Effector memory CD8-positive, alpha-beta T cell (primary cell): ENCODE measurements at regions not wholly inside any gene's neighbourhood (a gene's known extent, or its start where the extent isn't known, plus 50 kb on each side); places are given as distances from the start of the nearest gene placed in this dataset.
"Not testable (repeated sequence)": the region's sequence is repeated elsewhere in the genome, so short reads cannot be mapped to it uniquely, and the experiment has no call there.

Experiments used
- ATAC-seq: fragments of 150-1000 bp; cut with Tn5 transposase; replicated peaks from 2 replicates; pipeline ENCODE4 v1.10.0; 2021; ENCODE audit warnings: mild to moderate bottlenecking, moderate library complexity
- DNase-seq, 3 experiments: peaks; one replicate each; pipeline ENCODE4 v3.0.0; 2021
- H3K27ac Mint-ChIP-seq, 2 donors: one replicate each; pipeline ENCODE4 v1.8.0; 2022; ENCODE audit warnings: mild to moderate bottlenecking in 2 of 2, mixed read lengths in 2 of 2, moderate library complexity in 2 of 2
- H3K27me3 Mint-ChIP-seq, 2 donors: one replicate each; pipeline ENCODE4 v1.8.0; 2022; ENCODE audit warnings: mixed read lengths in 2 of 2
- H3K36me3 Mint-ChIP-seq: one replicate; pipeline ENCODE4 v1.8.0; 2022; ENCODE audit warnings: mild to moderate bottlenecking, moderate library complexity, mixed read lengths; ENCODE audit not compliant: insufficient read depth
- H3K4me1 Mint-ChIP-seq, 2 donors: one replicate each; pipeline ENCODE4 v1.8.0; 2022; ENCODE audit warnings: low read depth in 2 of 2, mixed read lengths in 2 of 2
- H3K4me3 Mint-ChIP-seq, 2 donors: one replicate each; pipeline ENCODE4 v1.8.0; 2022; ENCODE audit warnings: mild to moderate bottlenecking in 2 of 2, mixed read lengths in 2 of 2, moderate library complexity in 2 of 2
- H3K9me3 Mint-ChIP-seq, 2 donors: one replicate each; pipeline ENCODE4 v1.8.0; 2022; ENCODE audit warnings: mixed read lengths in 2 of 2

DNA sequence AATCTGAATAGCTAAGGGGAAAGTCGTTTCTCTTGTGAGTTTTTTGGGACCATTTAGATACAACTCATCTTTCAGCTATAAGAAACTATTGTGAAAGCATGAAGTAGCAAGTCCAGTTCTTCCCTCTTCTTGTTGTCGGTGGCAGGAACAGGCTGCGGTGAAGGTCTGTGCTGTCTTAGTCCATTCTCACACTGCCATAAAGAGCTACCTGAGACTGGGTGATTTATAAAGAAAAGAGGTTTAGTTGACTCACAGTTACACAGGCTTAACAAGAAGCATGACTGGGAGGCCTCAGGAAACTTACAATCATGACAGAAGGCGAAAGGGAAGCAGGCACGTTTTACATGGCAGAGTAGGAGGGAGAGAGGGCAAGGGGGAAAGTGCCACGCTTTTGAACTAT, 261.8 kb downstream of the GATA3 start:
- no peak overlapping the region for H3K4me3 Mint-ChIP-seq
- no peaks in the 10 kb centered on the region for H3K9me3 Mint-ChIP-seq
- H3K27ac Mint-ChIP-seq = no peak overlapping the region
- peaks cover 0 to 13% of the 10 kb centered on the region in 2 donors for H3K27me3 Mint-ChIP-seq
- peaks cover 0 to 5% of the 10 kb centered on the region in 2 donors for H3K4me1 Mint-ChIP-seq
- ATAC-seq = no peak
- DNase-seq = no peak
- no peaks in the 10 kb centered on the region for H3K36me3 Mint-ChIP-seq

DNA sequence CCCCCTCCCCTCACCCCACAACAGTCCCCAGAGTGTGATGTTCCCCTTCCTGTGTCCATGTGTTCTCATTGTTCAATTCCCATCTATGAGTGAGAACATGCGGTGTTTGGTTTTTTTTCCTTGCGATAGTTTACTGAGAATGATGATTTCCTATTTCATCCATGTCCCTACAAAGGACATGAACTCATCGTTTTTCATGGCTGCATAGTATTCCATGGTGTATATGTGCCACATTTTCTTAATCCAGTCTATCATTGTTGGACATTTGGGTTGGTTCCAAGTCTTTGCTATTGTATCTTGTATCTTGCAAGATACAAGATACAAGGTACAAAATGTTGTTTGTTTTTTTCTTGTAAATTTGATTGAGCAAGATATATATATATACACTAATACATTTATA, 263.9 kb downstream of the GATA3 start:
- not testable (repeated sequence) for H3K9me3 Mint-ChIP-seq, DNase-seq, ATAC-seq, H3K36me3 Mint-ChIP-seq, H3K4me3 Mint-ChIP-seq, H3K27me3 Mint-ChIP-seq, H3K4me1 Mint-ChIP-seq, H3K27ac Mint-ChIP-seq

DNA sequence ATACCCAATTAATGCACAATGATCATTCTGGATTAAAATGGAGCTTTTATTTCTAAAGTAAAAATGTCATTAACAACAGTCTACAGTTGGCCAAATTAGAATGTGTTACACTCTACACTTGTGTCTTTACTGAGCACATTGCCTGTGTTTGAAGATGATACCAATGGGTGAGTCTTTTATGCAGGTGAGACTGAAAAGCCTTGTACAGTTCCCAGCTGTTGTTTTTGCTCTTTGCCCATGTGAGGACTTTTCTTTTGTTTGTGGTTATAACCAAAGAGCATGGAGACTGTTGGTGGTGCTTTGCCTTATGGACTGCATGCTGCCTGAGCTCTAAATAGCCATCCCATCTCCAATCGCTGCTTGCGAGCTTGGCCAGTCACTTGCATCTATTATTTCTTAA, 264.5 kb downstream of the GATA3 start:
- H3K27me3 Mint-ChIP-seq = peaks cover 5 to 10% of the 10 kb centered on the region in 2 donors
- H3K36me3 Mint-ChIP-seq = no peaks in the 10 kb centered on the region
- no peak overlapping the region for H3K27ac Mint-ChIP-seq
- no peak for ATAC-seq
- no peak overlapping the region for H3K4me3 Mint-ChIP-seq
- no peaks in the 10 kb centered on the region for H3K9me3 Mint-ChIP-seq
- H3K4me1 Mint-ChIP-seq = peaks cover 0 to 5% of the 10 kb centered on the region in 2 donors
- DNase-seq = no peak

DNA sequence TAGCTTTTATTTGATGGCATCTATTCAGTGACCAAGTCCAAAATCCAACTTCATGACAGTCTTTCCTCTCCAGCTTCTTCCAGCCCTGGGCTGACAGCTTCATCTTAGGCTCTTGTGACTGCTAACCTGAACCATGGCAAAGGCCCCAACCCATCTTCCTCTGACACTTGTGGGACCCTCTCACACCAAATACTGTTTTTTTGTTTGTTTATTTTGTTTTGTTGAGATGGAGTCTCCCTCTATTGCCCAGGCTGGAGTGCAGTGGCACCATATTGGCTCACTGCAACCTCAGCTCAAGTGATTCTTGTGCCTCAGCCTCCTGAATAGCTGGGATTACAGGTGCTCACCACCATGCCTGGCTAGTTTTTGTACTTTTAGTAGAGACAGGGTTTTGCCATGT, 265.2 kb downstream of the GATA3 start:
- peaks cover 5 to 10% of the 10 kb centered on the region in 2 donors for H3K27me3 Mint-ChIP-seq
- DNase-seq (no peak), ATAC-seq (no peak)
- H3K27ac Mint-ChIP-seq = no peak overlapping the region
- H3K36me3 Mint-ChIP-seq = no peaks in the 10 kb centered on the region
- H3K4me3 Mint-ChIP-seq = no peak overlapping the region
- peaks cover 0 to 5% of the 10 kb centered on the region in 2 donors for H3K4me1 Mint-ChIP-seq
- no peaks in the 10 kb centered on the region for H3K9me3 Mint-ChIP-seq

DNA sequence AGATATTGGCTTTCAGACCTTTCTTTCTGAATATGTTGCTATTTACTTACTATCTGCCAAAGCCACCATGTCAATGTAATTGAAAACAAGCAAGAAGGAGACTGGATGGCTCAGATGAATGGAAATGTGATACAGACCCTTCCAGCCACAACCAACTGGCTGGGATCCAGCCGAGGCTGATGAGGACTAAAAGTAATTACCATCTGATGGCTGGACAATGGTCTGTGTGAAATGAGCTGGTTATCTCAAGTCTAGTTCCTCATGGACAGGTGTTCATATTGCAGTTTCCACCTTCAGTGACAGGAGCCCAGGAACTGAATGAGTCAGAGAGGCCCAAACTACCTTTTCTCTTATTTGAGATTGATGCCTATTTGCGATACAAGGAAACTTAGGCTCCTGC, 267.5 kb downstream of the GATA3 start:
- no peak for DNase-seq
- no peak for ATAC-seq
- Mint-ChIP-seq H3K27me3 (peaks cover 5 to 10% of the 10 kb centered on the region in 2 donors), H3K9me3 (no peaks in the 10 kb centered on the region), H3K4me3 (no peak overlapping the region), H3K27ac (no peak overlapping the region), H3K4me1 (peaks cover 0 to 5% of the 10 kb centered on the region in 2 donors), H3K36me3 (no peaks in the 10 kb centered on the region)

DNA sequence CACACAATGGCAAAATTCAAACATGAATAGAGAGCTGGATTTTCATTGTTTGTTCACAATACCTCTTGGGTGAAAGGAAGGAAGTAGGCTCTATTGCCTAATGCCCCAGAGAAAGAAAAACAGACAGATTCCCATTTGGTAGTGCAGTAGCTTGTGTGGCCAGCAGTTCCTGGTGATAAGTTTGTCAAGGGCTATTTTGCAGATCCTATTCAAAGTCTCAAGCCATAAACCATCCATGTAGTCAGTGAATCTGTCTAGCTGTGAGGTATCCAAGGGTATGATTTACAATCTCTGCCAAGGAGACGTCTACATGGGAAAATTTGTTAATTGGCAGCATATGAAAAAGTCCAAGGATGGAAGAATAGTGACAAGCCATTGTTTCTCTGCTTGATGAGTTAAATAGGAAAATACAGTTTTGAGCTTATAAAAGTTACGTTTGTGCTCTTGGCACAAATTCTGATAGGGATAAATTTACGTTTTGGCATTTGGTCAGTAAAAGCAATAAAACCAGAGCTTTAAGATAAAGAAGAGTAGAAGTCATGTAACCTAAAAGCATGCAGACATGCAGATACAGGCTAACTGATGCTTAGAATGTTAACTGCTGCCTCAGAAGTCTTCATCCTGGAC, 269.1 kb downstream of the GATA3 start:
- ATAC-seq = no peak
- peaks cover 0 to 5% of the 10 kb centered on the region in 2 donors for H3K4me1 Mint-ChIP-seq
- no peak for DNase-seq
- H3K4me3 Mint-ChIP-seq = no peak overlapping the region
- no peaks in the 10 kb centered on the region for H3K9me3 Mint-ChIP-seq
- H3K27me3 Mint-ChIP-seq = peaks cover 5 to 10% of the 10 kb centered on the region in 2 donors
- no peaks in the 10 kb centered on the region for H3K36me3 Mint-ChIP-seq
- no peak overlapping the region for H3K27ac Mint-ChIP-seq

DNA sequence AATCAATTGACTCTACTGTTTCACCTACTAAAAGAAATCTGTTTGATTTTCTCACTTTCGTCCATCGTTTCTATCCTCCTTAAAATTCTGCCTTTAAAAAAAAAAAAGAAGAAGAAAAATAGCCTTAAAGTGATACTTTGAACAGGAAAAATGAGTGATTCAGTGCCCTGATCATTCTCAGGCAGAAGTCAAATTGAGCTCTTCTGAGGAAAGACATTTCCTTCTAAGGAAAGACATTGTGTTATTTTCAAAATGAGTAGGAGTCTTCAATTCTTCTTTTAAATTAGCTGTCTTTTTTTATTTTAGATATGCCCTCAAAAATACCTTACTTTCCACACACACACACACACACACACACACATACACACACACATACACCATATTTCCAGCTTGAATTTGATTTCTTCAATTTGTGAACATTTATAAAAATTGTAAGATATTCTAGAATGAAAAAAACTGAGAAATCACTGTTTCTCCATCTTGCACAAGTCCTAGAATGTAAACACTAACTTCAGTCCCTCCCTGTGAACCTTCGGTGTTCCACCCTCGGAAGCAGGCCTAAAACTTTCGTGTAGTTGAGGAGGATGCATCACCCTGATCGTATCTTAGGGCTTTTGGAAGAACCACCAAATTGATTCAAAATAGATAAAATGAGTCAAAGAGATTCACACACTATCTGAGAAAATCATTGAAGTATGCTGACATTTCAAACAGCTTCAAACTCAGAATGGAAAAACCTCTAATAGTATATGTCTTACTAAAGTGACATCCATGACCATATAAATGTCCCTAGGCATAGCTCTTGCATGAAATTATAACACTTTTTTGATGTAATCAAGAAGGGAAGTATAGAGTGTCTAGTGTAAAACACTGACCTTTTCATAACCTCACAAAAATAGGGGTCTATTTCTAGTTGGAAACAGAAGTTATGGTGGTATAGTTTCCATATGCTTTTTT, 270.8 kb downstream of the GATA3 start:
- no peak for DNase-seq

DNA sequence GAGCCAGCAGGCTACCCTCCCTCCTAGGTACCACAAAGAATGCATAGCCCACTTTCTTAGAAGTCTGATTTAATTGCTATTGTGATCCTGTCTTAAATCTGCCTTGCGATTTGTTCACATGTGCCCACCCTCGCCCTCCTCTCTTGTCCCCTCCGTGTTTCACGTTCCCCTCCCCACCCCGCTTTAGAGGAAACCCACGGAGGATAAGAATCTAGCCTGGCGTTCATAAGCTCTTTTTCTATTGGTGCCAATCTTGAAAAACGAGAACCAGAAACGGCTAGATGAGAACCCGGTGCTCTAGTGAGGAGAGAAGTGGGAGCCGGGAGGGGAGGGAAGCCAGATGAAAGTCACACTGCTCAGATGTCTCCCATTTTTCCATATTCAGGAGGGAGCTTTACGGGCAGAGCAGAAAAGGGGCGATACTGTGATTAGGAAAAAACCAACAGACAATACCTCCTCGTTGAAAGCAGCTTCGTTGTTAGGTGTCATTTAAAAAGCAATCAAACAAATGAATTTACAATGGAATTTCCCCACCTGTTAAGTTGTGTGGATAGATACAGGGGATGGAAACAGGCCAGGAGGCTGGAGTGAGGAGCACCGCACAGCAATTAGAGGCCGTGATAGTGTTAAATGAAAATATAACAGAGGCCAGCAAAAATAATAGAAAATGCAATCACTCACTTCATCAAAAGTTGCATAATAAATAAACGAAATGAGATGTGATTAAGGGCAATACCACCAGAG, 272.1 kb downstream of the GATA3 start:
- H3K4me3 Mint-ChIP-seq = no peak overlapping the region
- peaks cover 10 to 15% of the 10 kb centered on the region in 2 donors for H3K4me1 Mint-ChIP-seq
- ATAC-seq (no peak), DNase-seq (no peak)
- no peak overlapping the region for H3K27ac Mint-ChIP-seq
- H3K27me3 Mint-ChIP-seq = peaks cover 5 to 10% of the 10 kb centered on the region in 2 donors
- no peaks in the 10 kb centered on the region for H3K9me3 Mint-ChIP-seq
- H3K36me3 Mint-ChIP-seq = peaks cover 8% of the 10 kb centered on the region

More for the DNA sequence above, 270.8 kb downstream of the GATA3 start:
- H3K36me3 Mint-ChIP-seq = no peaks in the 10 kb centered on the region
- H3K4me1 Mint-ChIP-seq = peaks cover 4% of the 10 kb centered on the region in 2 donors
- H3K4me3 Mint-ChIP-seq = no peak overlapping the region
- H3K27me3 Mint-ChIP-seq = peaks cover 5 to 10% of the 10 kb centered on the region in 2 donors
- H3K27ac Mint-ChIP-seq = no peak overlapping the region
- H3K9me3 Mint-ChIP-seq = no peaks in the 10 kb centered on the region
- ATAC-seq = no peak

DNA sequence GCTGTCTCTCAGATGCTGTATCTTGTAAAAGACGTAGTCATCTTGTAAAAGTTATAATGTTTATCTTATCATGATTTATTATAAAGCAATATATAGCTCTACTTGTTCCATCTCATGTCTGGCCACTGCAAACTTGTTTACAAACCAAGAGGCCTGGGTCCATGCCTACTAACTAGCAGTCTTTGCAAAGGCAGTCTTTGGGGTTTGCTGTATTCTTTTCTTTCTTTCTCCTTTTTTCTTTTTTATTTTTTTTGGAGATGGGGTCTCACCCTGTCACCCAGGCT, 272.6 kb downstream of the GATA3 start:
- Mint-ChIP-seq H3K4me1 (peaks cover 10 to 19% of the 10 kb centered on the region in 2 donors), H3K27ac (peak overlapping the region in 1 of 2 donors; percentile 28), H3K27me3 (peaks cover 5 to 10% of the 10 kb centered on the region in 2 donors), H3K9me3 (no peaks in the 10 kb centered on the region), H3K4me3 (no peak overlapping the region), H3K36me3 (peaks cover 13% of the 10 kb centered on the region)
- no peak for DNase-seq
- no peak for ATAC-seq

DNA sequence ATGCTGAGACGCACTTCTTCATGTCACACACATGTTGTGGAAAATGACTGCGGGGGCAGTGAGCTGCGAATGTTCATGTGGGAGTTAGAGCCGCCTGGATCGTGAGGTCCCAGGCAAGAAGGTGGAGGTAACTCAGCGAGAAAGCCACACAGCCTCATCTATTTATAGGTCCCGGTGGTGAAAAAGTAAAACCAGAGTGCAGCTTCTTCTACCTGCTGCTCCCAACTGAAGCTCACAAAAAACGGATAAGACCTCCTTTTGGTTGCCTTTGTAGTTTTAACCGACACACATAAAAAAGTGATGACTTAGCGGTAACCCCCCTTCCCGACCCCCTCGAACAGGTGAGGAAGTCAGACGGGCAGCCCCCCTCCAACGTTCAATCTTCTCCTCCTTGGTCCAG, 276.9 kb downstream of the GATA3 start:
- peak; percentile 22 to 39 (median 26) for DNase-seq
- peak overlapping the region; percentile 59 to 81 for H3K4me3 Mint-ChIP-seq
- H3K36me3 Mint-ChIP-seq = peaks cover 23% of the 10 kb centered on the region
- ATAC-seq = peak; percentile 5
- H3K27ac Mint-ChIP-seq = peak overlapping the region; percentile 97
- no peaks in the 10 kb centered on the region for H3K9me3 Mint-ChIP-seq
- no peaks in the 10 kb centered on the region for H3K27me3 Mint-ChIP-seq
- H3K4me1 Mint-ChIP-seq = peaks cover 22 to 39% of the 10 kb centered on the region in 2 donors

DNA sequence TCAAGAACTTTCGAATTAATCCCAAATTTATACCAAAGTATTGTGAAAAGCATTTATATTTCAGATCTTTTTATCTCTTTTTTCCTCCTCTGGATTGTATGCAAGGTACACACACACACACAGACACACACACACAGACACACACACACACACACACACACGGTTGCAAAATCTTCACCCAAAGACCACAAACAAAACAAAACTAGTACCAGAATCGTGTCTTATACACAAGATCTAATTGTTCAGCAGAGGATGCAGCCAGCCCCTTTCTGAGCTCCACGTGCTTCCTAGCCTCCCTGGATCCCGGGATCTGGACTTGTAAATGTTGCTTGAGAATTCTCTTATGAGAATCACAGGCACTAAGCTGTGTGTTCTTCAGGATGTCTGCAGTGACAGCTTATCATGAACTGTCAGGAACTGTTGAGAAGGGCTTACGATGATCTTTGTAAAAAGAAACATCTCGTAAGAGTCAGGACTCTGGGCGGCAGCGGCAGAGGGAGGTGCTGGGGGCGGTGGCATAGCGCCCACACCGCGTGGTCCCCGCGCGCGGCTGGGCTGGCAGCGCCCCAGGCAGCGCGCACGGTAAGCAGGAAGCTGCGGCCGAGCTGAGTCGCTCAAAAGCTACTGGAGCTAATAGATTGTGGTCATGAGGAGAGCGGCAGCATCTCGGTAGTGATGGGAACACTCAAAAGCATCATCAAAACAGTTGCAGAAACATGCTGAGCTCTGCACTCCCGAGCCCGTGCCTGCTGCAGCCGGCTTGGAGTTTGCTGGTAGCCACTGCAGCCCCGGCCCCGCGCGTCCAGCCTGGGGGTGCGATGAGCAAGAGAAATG, 277.6 kb downstream of the GATA3 start:
- H3K27ac Mint-ChIP-seq = peak overlapping the region; percentile 97
- peak overlapping the region; percentile 59 to 81 for H3K4me3 Mint-ChIP-seq
- ATAC-seq (peak; percentile 89), DNase-seq (peak; percentile 88 to 91 (median 88))
- peaks cover 22 to 39% of the 10 kb centered on the region in 2 donors for H3K4me1 Mint-ChIP-seq
- H3K9me3 Mint-ChIP-seq = no peaks in the 10 kb centered on the region
- H3K27me3 Mint-ChIP-seq = no peaks in the 10 kb centered on the region
- H3K36me3 Mint-ChIP-seq = peaks cover 23% of the 10 kb centered on the region

DNA sequence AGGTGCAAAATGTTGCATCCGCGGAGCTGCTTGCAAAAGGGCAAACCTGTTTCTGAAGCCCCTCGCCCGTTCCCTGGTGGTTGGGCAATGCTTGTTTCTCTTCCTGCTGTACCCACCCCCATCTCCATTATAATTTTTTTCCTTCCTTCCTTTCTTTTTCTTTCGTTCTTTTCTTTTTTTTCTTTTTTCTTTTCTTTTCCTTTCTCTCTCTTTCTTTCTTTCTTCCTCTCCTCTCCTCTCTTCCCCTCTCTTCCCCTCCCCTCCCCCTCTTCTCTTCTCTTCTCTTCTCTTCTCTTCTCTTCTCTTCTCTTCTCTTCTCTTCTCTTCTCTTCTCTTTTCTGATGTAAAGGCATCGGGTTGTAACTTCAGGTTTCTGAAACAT, 278.2 kb downstream of the GATA3 start:
- Mint-ChIP-seq H3K4me1 (peaks cover 22 to 39% of the 10 kb centered on the region in 2 donors), H3K27me3 (no peaks in the 10 kb centered on the region), H3K36me3 (peaks cover 23% of the 10 kb centered on the region), H3K27ac (peak overlapping the region; percentile 97), H3K9me3 (no peaks in the 10 kb centered on the region), H3K4me3 (peak overlapping the region; percentile 59 to 81)
- DNase-seq (no peak), ATAC-seq (no peak)

DNA sequence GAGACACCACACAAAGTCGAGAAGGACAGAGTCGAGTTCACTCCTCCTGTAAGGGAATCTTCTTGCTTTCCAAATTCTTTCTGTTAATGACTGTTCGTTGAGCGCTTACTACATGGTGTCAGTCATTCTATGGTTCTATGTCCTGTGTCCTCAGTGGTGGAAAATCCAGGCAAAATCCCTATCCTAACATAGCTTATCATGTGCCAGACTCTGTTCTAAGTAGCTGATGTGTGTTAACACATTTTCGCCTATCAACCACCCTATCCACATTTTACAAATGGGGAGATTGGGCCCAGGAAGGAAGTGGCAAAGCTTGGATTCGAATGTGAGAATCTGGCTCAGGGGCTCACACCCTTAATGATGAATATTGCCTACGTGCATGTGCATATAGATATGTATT, 280.1 kb downstream of the GATA3 start:
- peaks cover 22 to 39% of the 10 kb centered on the region in 2 donors for H3K4me1 Mint-ChIP-seq
- no peaks in the 10 kb centered on the region for H3K27me3 Mint-ChIP-seq
- peak overlapping the region; percentile 97 for H3K27ac Mint-ChIP-seq
- H3K4me3 Mint-ChIP-seq = no peak overlapping the region
- DNase-seq (no peak), ATAC-seq (no peak)
- H3K36me3 Mint-ChIP-seq = peaks cover 23% of the 10 kb centered on the region
- H3K9me3 Mint-ChIP-seq = no peaks in the 10 kb centered on the region
